Choroid plexus epithelial cell (primary cell): ENCODE measurements at regions not wholly inside any gene's neighbourhood (a gene's known extent, or its start where the extent isn't known, plus 50 kb on each side); places are given as distances from the start of the nearest gene placed in this dataset.
A peak's percentile ranks its signal among the peaks of the same experiment; 100 is the strongest.

ENCODE experiments used
- DNase-seq: peaks from one replicate; pipeline ENCODE4 v3.0.0-alpha.2; 2010; ENCODE audit warnings: low read depth
- H3K4me3 ChIP-seq: 2 replicates; pipeline ENCODE4 v1.5.1; 2011; ENCODE audit warnings: low read depth, mild to moderate bottlenecking, control low read depth, low read length, moderate library complexity
- CTCF ChIP-seq: conservative IDR thresholded peaks from 2 replicates; pipeline ENCODE4 v1.5.1; 2011; ENCODE audit warnings: low read depth, mild to moderate bottlenecking, control low read depth, inconsistent platforms, low read length, moderate library complexity

- TF ChIP-seq CTCF, result no peak
- DNase-seq, result peak; percentile 49
- no peak overlapping the region for H3K4me3 ChIP-seq
These were observed 2082.0 kb upstream of the PCDH20 start for GRCh38 chr13:63497601-63498000.

- DNase-seq, result no peak
- H3K4me3 ChIP-seq, result no peak overlapping the region
- no peak for TF ChIP-seq CTCF
These were observed 2077.0 kb upstream of the PCDH20 start for GRCh38 chr13:63492604-63493003.

DNA sequence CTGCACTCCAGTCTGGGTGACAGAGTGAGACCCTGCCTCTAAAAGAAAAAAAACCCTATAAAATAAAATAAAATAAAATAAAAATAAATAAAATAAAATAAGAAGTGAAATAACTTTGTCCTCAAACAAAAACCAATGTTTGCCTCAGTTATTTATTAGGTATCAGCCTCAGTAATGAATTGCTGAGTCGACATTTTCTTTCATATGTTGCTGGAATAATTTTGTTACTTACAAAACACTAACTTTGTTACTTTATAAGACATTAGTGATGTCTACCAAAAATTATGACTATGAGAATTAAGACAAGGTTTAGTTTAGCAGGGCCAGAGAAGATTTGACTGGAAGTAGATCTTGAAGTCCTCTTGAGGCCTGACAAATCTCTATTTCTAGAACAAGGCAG lies 2074.5 kb upstream of the PCDH20 start:
- no peak for DNase-seq
- no peak for TF ChIP-seq CTCF
- H3K4me3 ChIP-seq, result no peak overlapping the region

DNA sequence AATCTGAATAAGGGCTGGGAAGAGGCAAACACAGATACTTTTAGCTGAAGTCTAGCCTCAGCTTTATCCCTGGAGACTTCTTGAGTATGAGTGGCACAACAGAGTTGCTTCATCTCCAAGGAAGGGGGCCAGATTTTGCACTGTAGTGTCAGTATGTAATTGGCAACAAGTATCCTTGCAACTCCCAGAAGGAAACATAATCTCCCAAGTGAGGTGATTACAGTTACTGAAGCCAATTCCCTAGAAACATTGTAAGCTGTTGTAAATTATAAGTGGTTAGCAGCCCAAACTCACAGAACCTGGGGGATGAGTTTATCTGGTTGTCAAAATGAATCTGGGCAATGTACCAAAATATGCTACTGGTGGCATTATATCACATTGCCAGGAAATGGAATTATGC lies 2065.7 kb upstream of the PCDH20 start:
- no peak for TF ChIP-seq CTCF
- H3K4me3 ChIP-seq, result no peak overlapping the region
- DNase-seq, result peak; percentile 80

DNA sequence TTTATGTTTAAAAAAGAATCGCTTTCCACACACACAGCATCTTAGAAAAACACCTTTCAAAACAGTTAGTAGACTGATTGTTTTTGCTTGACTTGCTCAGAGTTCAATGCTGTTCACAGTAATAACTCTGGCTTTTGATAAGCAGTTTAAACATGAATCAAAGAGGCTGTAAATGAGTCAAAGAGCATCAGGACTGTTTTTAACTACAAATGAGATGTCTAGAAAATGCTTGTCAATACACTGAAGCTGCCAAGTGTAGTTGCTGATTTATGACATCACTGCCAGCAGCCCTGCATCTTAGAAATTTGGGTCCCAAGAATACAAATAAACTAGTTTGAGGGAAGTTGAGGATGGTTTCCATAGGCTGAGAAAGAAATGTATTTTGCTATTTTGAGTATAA lies 2057.1 kb upstream of the PCDH20 start:
- no peak overlapping the region for H3K4me3 ChIP-seq
- no peak for DNase-seq
- no peak for TF ChIP-seq CTCF

GRCh38 chr13:63463782-63464610 lies 2048.3 kb upstream of the PCDH20 start:
- TF ChIP-seq CTCF, result no peak
- no peak overlapping the region for H3K4me3 ChIP-seq
- DNase-seq, result no peak

DNA sequence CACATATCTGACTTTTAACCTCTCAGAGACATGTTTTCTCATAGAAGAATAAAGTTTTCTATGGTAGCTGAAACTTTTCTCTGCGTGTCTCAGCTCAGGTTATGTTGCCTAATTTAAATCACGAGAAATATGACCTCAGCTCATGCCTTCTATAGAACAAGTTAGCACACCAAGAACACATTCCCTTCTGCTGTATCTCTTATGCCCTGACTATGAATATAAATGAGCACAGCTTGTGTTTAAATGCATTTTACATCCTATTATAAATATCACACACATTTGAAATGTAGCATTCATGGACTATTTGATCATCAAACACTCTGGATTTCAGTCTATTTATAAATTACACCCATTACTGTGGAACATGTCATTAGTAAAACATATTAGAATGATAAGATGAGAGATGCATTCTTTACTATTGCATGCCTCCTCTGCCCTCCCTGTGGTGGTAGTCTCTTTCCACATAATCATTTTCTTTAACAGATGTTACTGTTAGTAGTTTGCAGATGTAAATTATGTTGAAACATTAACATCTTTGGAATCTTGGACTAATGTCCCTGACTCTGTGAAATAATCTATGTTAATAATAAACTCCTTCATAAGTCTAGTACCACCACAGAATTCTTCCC lies 2044.9 kb upstream of the PCDH20 start:
- no peak for DNase-seq
- no peak overlapping the region for H3K4me3 ChIP-seq
- no peak for TF ChIP-seq CTCF
